GM19035 (cell line): ENCODE measurements at regions not wholly inside any gene's neighbourhood (a gene's known extent, or its start where the extent isn't known, plus 50 kb on each side); places are given as distances from the start of the nearest gene placed in this dataset.
"Not testable (repeated sequence)": the region's sequence is repeated elsewhere in the genome, so short reads cannot be mapped to it uniquely, and the experiment has no call there.

ENCODE experiments used
- ATAC-seq: cut with Tn5 transposase; IDR thresholded peaks from one replicate; pipeline ENCODE4 v1.9.1; 2021; ENCODE audit not compliant: unreplicated experiment

DNA sequence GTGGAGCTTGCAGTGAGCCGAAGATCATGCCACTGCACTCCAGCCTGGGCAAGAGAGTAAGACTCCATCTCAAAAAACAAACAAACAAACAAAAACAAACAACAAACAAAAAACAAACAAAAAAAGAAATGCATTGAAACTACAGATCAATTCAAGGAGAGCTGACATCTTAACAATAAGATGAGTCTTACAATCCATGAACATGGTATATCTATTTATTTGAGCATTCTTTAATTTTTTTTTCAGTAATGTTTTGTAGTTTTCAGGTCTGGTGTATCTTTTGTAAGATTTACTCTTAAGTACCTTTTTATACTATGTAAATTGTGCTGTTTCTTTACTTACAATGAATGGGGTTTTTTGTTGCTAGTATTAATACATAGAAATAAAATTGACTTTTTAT lies 140.1 kb upstream of the DAPK1 start:
- no peak for ATAC-seq

DNA sequence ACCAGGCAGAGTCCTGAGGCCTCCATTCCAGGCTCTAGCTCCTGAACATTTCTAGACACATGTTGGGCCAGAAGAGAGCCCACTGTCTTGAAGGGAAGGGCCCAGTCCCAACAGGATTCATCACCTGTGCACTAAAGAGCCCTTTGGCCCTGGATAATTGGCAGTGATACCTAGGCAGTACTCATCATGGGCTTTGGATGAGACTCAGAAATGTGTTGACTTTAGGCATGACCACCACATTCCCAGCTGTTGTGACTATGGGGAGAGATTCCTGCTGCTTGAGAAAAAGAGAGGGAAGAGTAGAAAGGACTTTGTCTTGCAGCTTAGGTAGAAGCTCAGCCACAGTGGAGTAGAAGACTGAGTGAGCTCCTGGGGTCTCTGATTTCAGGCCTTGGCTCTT lies 138.4 kb upstream of the DAPK1 start:
- no peak for ATAC-seq

DNA sequence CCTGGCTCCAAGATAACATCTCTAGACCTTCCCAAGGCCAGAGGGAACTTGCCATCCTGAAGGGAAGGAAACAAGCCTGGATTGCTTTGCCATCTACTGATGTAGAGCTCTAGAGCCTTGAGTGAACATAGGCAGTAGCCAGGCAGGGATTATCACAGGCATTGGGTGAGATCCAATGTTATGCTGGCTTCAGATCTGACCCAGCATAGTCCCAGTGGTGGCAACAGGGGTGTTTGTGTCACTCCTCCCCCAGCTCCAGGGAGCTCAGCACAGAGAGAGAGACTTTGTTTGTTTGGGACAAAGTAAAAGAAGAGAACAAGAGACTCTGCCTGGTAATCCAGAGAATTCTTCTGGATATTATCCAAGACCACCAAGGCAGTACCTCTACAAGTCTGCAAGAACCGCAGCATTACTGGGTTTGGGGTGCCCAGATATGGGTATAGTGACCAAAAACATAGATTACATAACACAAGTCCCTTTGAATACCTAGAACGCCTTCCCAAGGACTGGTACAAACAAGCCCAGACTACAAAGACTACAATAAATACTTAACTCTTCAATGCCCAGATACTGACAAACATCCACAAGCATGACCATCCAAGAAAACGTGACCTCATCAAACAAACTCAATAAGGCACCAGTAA lies 137.6 kb upstream of the DAPK1 start:
- no peak for ATAC-seq

DNA sequence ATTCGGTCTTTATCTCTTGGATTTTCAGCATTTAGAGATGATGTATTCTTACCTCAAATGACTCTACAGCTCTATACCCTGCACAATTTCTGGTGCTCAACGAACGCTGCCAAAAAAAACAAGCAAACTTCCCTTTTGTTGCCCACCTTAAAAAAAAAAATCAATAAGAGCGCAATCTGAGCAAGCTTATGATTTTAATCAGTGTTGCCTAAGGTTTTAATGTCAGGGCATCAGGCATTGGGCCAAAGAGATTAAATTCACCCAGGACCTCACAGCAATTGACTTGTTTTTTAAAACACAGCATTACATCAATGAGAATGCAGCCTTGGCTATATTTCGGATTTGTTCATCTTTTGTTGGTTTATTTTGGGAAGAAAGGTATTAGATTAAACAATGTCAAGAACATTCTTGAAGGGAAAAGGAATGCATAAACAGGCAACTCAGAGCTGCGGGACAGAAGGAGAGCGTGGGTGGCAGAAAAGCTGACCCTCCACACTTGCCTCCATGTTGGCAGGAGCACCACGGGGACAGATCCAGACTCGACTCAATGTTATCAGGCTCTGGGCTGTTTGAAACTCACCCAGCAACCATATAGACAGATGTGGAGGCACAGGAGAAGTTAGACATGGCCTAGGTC lies 127.5 kb upstream of the DAPK1 start:
- ATAC-seq = no peak

DNA sequence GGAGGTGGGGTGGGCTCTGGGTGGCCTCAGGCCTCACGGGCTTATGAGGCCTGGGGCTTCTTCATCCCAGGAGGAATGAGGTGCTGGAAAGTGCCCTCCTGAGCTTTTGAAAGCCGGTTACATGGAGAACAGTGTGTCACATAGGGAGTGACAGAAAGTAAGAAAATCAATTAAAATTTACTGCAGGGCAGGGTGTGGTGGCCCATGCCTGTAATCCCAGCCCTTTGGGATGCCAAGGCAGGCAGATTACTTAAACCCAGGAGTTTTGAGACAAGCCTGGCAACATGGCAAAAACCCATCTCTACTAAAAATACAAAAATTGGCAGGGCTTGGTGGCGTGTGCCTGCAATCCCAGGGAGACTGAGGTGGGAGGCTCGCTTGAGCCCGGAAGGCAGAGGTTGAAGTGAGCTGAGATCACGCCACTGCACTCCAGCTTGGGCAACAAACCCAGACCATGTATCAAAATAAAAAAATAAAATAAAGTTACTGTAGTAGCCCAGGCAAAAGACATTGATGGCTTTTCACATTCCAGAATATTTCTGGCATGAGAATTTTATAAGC lies 125.8 kb upstream of the DAPK1 start:
- ATAC-seq = no peak

DNA sequence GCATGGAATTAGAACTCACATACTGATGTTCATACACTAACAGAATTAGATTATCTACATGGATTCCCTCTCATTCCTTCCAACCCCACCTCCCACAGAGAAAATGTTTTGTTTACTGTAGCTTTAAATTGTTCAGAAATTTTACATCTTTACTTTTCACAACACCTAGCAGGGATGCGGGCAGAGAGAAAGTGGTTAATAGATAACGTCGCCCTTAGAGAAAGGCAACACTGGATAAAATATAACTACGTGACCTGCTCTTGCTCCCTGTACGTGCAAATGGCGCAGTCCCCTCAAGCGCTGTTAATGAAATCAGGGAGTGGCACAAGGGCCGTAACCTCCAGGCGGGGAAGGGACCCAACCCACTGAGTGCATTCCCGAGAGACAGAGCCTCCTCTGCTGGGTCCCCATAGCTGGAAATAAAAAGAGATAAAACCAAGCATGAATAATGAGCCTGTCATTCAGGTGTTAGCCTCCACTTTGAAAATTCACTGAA lies 125.3 kb upstream of the DAPK1 start:
- no peak for ATAC-seq

DNA sequence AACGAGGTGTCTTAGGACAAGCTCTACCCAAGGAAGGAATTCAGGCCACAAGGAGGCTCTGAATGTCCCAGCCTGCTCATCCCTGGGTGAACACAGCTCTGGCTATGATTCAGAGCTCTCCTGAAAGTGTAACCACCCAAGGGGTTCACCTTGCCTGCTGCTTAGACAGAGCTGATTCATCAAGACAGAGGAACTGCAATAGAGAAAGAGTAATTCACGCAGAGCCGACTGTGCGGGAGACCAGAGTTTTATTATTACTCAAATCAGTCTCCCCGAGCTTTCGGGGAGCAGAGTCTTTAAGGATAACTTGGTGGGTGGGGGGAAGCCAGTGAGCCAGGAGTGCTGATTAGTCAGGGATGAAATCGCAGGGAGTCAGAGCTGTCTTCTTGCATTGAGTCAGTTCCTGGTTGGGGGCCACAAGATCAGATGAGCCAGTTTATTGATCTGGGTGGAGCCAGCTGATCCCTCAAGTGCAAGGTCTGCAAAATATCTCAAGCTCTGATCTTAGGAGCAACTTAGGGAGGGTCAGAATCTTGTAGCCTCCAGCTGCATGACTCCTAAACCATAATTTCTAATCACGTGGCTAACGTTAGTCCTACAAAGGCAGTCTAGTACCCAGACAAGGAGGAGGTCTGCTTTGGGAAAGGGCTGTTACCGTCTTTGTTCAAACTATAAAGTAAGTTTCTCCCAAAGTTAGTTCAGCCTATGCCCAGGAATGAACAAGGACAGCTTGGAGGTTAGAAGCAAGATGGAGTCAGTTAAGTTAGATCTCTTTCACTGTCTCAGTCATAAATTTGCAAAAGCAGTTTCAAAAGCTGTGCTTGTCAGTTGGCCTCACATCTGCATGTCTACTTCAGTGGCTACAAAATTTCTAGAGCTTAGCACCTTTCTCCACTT lies 123.4 kb upstream of the DAPK1 start:
- ATAC-seq = peak; percentile 63

DNA sequence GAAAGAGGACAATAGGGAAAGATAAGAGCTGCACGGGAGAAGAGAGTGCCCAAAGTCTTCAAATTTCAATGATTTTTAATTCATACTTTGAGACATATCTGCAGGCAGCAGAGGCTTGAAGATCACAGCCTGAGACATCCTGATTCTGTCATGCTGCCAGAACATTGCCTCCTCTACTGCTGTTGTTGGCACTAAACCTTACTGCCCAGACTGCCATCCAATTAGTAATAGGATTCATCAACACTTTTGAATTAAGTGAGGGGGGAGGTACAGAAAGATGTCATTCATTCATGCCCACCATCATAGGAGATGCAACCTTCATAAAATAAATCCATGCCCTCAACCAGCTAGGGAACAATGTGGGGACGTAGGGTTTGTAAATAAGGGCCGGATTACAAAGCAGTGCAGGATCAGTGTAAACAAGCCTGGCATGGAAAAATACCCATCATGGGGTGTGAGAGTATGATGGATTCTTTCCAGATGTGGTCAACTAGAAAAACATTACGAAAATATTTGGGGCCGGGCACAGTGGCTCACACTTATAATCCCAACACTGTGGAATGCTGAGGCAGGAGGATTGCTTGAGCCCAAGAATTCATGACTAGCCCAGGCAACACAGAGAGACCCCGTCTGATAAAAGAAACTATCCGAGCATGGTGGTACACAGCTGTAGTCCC lies 122.1 kb upstream of the DAPK1 start:
- ATAC-seq = no peak

DNA sequence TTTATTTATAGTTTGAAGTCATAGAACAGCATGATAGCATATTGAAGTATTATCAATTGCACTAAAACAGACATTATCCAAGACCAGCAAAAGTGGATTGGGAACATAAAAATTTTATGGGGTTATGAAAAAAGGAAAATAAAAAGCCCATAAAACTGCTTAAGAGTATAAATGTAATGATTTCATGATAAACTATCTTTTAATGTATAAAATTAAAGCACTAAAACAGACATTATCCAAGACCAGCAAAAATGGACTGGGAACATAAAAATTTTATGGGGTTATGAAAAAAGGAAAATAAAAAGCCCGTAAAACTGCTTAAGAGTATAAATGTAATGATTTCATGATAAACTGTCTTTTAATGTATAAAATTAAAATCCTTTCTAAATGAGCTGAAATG lies 119.0 kb upstream of the DAPK1 start:
- ATAC-seq = no peak

DNA sequence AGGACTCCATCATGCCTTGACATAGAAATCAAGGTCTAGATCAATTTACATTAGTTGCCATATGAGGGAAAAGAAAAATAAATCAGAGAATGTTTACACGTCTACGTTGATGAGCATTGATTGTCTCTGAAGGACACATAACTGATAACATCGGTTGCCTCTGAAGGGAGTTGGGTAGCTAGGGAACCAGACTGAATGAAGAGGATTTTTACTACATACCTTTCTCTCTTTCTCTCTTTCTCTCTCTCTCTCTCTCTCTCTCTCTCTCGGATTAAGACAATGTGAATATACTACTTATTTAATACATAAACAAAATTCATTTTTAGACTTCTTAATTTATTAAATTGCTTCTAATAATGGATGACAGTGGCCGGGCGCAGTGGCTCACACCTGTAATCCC lies 118.4 kb upstream of the DAPK1 start:
- no peak for ATAC-seq

DNA sequence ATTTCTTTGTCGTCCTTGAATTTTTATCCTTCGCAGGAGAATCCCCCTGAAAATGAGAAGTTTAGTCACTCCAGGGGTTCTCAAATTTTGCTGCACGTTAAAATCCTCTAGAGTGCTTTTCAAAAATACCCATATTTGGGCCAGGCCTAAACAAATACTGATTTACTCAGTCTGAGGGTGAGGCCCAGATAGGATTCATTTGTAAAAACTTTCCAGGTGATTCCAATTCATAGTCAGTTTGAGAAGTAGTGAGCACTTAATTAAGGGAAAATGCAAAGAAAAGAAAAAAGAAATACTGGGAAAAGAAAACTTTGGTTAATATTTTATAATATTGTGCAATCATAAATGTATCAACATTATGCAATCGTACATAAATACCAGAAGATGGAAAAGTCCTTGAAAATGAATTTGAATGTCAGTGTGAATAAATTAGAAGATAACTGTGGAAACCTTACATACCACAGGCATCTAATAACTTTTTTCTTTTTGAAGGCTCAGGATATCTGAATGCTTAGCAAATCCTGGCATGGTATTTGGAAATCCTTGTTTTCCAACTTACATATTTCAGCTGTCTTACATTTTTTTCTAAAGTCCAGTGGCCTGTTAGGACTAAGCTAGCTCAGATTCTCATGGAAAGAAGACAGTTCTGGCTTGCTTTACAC lies 116.5 kb upstream of the DAPK1 start:
- ATAC-seq = no peak

DNA sequence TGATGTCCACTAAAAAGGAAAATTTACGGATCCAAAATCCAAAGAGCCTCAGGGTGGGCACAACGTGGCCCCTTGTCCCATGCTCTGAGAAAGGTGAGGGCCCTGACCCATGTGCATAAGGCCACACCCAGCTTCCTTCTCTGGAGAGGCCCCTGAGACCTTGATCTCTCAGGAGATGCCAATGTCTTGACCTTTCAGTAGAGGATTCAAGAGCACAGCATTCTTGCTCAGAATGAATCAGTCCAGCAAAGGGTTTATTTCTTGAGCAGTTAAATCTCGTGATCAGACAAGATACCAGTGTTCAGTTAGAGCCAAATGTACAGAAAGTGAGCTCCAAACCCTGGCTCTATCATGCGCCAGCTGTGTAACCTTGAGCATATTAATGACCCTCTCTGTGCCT lies 115.9 kb upstream of the DAPK1 start:
- no peak for ATAC-seq

DNA sequence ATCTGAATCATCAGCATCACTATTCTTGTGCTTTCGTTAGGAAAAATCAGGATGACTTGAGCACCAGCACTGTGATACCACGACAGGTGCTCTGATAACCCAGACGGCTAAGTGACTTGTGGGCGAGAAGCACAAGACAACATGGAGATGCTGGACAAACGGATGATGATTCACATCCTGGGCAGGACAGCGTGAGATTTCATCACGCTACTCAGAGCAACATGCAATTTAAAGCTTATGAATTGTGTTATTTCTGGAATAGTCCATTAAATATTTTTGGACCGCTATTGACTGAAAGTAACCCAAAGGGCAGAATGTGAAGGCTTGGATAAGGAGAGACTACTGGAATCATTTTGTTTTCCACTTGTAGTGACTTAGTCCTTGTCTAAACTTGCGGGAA lies 114.8 kb upstream of the DAPK1 start:
- ATAC-seq = no peak

DNA sequence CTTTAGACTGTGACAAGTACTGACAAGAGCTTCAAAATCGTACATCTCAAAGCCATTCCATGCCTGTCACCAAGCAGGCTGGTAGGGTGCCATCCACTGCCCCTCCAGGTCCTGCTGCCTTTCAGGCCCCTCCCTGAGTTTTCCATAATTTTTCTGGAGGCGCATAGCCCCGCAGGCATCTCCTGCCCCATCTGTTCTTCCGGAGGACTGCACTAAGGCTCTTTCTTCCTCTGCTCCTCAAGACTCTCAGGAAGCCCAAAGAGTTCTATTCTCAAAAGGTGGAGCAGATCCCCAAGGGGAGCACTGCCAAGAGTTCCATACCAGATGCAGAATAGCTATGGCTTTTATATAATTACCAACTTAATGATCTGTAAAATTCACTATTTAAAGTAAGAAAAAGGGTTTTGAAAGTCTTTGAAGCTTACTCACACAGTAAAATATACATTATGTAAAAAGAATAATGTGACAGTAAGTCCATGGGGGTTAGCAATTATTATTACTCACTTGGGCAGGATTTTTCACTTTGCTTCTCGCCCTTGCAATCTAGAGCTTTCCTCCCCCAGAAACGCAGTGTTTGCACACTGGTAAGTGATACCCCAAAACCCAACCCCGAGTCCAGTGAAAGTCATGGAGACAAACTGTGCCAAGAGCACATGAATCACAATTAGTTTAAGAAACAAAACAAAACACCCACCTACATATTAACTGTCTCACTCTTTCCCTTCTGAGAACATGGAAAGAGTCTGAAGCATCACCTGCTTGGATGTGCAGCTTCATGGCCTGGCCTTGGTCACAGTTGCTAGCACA lies 114.1 kb upstream of the DAPK1 start:
- no peak for ATAC-seq

DNA sequence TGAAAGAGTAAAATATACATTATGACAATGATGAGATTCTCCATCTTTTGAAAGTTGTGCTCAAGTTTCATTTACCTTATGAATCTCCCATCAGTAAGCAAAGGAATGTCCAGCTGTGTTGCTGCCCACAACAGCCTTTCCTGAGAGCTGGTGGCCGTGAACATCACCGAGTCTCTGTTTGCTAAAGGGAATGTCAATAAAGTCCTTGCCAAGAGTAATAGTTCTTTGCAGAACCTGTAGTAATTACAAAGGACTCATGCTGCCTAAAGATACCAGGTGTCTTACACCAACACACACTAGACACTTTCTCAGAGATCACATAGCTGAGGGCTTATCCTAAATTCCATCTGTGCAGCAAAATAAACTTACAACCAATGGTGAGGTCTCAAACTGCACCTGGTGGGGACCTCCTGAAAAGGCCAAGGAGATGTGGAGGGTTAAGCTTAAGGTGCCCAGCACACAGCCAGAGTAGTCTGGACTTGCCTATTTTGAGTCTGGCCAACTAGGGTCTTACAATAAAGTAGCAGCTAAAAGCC lies 111.1 kb upstream of the DAPK1 start:
- no peak for ATAC-seq

DNA sequence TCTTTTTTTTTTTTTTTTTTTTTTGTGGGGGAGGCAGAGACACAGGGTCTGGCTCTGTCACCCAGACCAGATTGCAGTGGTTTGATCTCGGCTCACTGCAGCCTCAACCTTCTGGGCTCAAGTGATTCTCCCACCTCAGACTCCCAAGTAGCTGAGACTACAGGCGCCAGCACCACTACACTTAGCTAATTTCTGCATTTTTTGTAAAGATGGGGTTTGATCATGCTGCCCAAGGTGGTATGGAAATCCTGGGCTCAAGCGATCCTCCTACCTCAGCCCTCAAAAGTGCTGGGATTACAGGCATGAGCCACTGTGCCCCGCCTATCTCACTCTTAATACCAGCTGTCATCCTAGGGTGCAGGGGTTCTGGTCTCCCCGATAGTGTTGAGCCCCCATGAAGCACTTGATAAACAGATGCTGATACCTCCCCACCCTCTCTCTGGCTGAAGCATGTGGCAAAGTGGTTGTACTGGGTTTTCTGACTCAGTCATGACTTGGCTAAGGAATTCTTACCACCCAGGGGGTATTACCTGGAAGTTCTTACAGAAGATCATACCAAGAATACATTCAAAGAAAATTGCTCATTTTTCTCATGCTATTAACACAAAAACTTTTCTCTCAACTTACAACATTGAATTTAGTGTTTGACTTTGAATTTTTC lies 110.2 kb upstream of the DAPK1 start:
- no peak for ATAC-seq

DNA sequence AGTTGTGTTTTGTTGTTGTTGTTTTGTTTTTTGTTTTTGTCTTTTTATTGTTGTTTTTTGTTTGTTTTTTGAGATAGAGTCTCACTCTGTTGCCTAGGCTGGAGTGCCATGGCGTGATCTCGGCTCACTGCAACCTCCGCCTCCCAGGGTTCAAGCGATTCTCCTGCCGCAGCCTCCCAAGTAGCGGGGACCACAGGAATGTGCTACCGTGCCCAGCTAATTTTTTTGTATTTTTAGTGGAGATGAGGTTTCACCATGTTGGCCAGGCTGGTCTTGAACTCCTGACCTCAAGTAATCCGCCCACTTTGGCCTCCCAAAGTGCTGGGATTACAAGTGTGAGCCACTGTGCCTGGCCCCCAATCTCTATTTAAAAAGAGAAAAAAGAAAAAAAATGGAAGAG lies 109.0 kb upstream of the DAPK1 start:
- not testable (repeated sequence) for ATAC-seq

DNA sequence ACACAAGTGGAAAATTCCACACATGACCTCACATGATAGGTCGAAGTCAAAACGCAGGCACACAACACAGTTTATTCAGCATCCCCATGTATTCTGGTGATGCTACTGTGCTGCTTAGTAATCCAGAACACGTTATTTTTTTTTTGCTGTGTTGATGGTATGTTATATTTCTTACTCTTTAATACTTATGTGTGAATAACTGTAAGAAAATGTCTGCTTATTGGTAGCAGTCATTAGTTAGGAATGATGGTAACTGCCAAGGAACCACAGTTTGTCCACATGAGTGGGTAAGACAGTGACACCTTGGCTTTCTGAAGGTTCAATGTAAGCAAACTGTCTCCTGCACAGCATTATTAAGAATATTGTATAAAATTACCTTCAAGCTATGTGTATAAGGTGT lies 107.7 kb upstream of the DAPK1 start:
- no peak for ATAC-seq

DNA sequence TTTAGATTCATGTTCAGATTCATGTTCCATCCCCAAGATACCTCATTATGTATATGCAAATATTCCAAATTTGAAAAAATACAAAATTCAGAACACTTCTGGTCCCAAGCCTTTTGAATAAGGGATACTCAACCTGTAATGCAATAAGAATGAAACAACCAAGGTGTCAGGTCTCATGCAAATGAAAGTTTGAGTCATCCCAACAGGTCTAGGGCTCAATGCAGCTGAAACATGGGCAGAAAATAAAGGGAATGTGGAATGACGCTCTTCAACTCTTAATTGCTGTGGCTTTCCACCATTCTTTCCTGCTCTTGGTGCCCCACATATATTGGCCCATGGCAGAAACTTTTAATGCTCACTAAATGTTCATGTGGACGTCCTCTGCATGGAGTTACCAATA lies 107.3 kb upstream of the DAPK1 start:
- no peak for ATAC-seq
